Activated CD4-positive, alpha-beta memory T cell treated with anti-CD3 and anti-CD28 coated beads, Interleukin-2, amount 10 ng/mL, durations not matched to agents 7 days and 5 days (primary cell): ENCODE measurements at regions not wholly inside any gene's neighbourhood (a gene's known extent, or its start where the extent isn't known, plus 50 kb on each side); places are given as distances from the start of the nearest gene placed in this dataset.
"Not testable (repeated sequence)": the region's sequence is repeated elsewhere in the genome, so short reads cannot be mapped to it uniquely, and the experiment has no call there.

Experiments
- CTCF ChIA-PET: fragments of 350-600 bp; sonication (Branson Sonifier 250); formaldehyde crosslinking; loops from one replicate; lab custom pipeline; 2021; ENCODE audit warnings: antibody characterized with exemption, inconsistent platforms; lab: Charles Lee
- POLR2A ChIA-PET: fragments of 350-600 bp; sonication (Branson Sonifier 250); formaldehyde crosslinking; loops from one replicate; lab custom pipeline; 2021; ENCODE audit warnings: antibody characterized with exemption; lab: Charles Lee
- DNase-seq: peaks from one replicate; pipeline ENCODE4 v3.0.0-alpha.2; 2020
- H3K27ac Mint-ChIP-seq: one replicate; pipeline ENCODE4 v1.8.0; 2021; ENCODE audit warnings: mild to moderate bottlenecking, mixed read lengths
- H3K27me3 Mint-ChIP-seq: one replicate; pipeline ENCODE4 v1.8.0; 2021; ENCODE audit warnings: mixed read lengths
- H3K36me3 Mint-ChIP-seq: one replicate; pipeline ENCODE4 v1.8.0; 2021; ENCODE audit warnings: low read depth, mixed read lengths
- H3K4me1 Mint-ChIP-seq: one replicate; pipeline ENCODE4 v1.8.0; 2021; ENCODE audit warnings: mixed read lengths
- H3K4me3 Mint-ChIP-seq: one replicate; pipeline ENCODE4 v1.8.0; 2021; ENCODE audit warnings: mild to moderate bottlenecking, mixed read lengths
- H3K9me3 Mint-ChIP-seq: one replicate; pipeline ENCODE4 v1.8.0; 2021; ENCODE audit warnings: mixed read lengths

DNA sequence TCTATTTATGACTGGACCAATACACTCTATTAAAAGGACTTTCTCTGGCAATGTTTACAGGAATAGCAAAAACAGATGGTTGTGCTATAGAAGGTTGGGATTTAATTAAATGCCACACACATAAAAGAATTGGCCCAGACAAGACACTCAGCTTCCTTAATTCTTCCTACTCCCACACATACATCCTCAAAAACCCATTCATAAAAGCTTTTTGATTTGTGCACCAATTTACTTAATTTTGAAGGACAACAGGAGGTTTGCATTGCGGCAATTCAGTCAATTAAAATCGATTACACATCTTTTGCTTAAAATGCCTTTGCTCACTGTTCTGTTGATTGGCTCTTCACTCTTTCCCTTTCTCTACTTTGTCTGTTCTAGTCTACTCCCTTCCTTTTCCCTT is 317.1 kb downstream of the CBLL2 start:
- Mint-ChIP-seq H3K4me1 (no peaks in the 10 kb centered on the region), H3K9me3 (no peaks in the 10 kb centered on the region), H3K36me3 (no peaks in the 10 kb centered on the region), H3K27ac (no peak overlapping the region), H3K4me3 (no peak overlapping the region), H3K27me3 (no peaks in the 10 kb centered on the region)
- CTCF ChIA-PET = no interaction called here
- POLR2A ChIA-PET = no interaction called here
- DNase-seq = no peak

DNA sequence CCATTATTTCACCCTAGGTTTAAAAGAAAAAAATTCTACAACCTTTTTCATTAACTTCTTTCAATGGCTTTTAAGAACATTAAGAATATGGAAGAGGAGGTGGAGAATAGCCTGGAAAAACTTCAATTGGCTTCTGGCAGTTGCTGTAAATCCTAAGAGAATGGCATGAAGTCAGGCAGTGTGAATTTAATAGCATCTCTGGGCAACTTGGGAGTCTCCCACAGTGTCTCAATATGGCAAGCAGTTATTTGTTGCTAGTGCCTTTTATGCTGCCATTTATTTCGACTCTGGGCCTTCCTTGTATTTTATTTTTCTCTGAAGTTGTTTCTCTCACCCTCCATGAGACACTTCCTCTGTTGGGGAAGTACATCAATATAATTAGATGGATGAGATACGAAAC is 322.1 kb downstream of the CBLL2 start:
- no peaks in the 10 kb centered on the region for H3K4me1 Mint-ChIP-seq
- no peak overlapping the region for H3K27ac Mint-ChIP-seq
- no peaks in the 10 kb centered on the region for H3K36me3 Mint-ChIP-seq
- H3K4me3 Mint-ChIP-seq = no peak overlapping the region
- no peak for DNase-seq
- no peaks in the 10 kb centered on the region for H3K9me3 Mint-ChIP-seq
- CTCF ChIA-PET = no interaction called here
- H3K27me3 Mint-ChIP-seq = no peaks in the 10 kb centered on the region
- POLR2A ChIA-PET = no interaction called here

GRCh38 chrX:22603060-22603459 is 330.3 kb downstream of the CBLL2 start:
- H3K4me3 Mint-ChIP-seq = no peak overlapping the region
- DNase-seq = no peak
- POLR2A ChIA-PET = no interaction called here
- H3K9me3 Mint-ChIP-seq = no peaks in the 10 kb centered on the region
- no peaks in the 10 kb centered on the region for H3K27me3 Mint-ChIP-seq
- CTCF ChIA-PET = no interaction called here
- H3K27ac Mint-ChIP-seq = no peak overlapping the region
- no peaks in the 10 kb centered on the region for H3K4me1 Mint-ChIP-seq
- H3K36me3 Mint-ChIP-seq = no peaks in the 10 kb centered on the region

DNA sequence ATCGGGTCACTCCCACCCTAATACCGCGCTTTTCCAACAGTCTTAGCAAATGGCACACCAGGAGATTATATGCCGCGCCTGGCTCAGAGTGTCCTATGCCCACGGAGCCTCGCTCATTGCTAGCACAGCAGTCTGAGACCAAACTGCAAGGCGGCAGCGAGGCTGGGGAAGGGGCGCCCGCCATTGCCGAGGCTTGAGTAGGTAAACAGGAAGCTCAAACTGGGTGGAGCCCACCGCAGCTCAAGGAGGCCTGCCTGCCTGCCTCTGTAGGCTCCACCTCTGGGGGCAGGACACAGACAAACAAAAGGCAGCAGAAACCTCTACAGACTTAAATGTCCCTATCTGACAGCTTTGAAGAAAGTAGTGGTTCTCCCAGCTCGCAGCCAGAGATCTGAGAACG is 336.7 kb downstream of the CBLL2 start:
- H3K4me1 Mint-ChIP-seq, H3K27ac Mint-ChIP-seq, H3K27me3 Mint-ChIP-seq, H3K9me3 Mint-ChIP-seq, DNase-seq, POLR2A ChIA-PET, H3K36me3 Mint-ChIP-seq, H3K4me3 Mint-ChIP-seq, CTCF ChIA-PET: not testable (repeated sequence)

DNA sequence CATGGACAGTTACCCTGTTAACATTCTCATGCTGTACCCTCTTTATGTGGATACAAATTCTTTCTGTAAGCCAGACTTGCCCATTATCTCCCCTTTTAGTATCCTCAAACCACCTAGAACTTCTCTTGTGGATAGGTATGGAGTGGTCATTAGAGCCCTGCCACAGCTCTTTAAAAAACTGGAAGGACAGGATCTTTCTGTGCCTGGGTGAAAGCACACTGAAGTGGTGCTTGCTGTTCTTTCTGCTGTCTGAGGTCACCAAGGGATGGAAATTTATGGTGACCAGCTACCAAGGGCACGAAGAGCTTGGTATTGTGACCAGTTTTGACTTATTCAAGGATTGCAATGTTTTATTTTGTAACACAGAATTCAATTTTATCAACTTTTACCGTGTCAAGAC is 344.2 kb downstream of the CBLL2 start:
- Mint-ChIP-seq H3K4me1 (no peaks in the 10 kb centered on the region), H3K27ac (no peak overlapping the region), H3K9me3 (peaks cover 2% of the 10 kb centered on the region), H3K36me3 (no peaks in the 10 kb centered on the region), H3K4me3 (no peak overlapping the region), H3K27me3 (no peaks in the 10 kb centered on the region)
- ChIA-PET POLR2A (no interaction called here), CTCF (no interaction called here)
- no peak for DNase-seq

DNA sequence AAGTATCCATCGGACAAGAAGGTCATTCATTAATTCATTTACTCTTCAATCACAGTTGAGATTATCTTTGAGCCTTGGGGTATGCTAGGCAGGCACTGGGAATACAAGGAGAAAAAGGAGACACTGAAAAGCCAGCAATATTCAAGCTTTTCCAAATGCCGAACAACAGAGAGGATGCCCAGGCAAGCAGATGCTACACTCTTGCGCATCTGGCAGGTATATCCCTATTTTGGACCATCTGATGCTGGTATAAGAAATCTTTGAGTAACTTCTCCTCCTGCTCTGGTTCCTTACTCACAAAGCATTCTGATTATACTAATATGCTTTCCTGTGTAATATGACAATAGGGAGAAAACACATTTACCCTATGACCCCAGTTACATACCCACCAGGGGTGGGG is 354.9 kb downstream of the CBLL2 start:
- CTCF ChIA-PET = no interaction called here
- H3K36me3 Mint-ChIP-seq = no peaks in the 10 kb centered on the region
- no peak for DNase-seq
- H3K27ac Mint-ChIP-seq = no peak overlapping the region
- H3K4me3 Mint-ChIP-seq = no peak overlapping the region
- POLR2A ChIA-PET = no interaction called here
- no peaks in the 10 kb centered on the region for H3K4me1 Mint-ChIP-seq
- H3K9me3 Mint-ChIP-seq = no peaks in the 10 kb centered on the region
- H3K27me3 Mint-ChIP-seq = no peaks in the 10 kb centered on the region

DNA sequence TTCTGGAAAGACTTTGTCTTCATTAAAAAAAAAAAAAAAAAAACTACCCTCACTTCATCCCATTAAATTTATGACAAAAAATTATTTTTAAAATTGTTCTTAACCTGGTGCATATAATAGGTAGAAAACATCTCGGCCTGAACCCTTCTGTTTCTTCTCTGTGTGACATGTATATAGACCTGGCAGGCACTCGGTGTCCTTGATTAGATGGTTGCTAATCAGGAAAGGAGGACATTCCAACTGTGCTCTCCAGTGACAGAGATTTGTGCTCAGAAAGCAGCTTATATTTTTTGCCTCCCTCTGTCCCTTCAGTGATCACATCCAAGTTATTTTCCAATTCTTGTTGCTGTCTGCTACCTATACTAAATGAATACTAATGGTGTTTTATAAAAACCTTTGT is 355.6 kb downstream of the CBLL2 start:
- no peaks in the 10 kb centered on the region for H3K36me3 Mint-ChIP-seq
- H3K27ac Mint-ChIP-seq = no peak overlapping the region
- CTCF ChIA-PET = no interaction called here

DNA sequence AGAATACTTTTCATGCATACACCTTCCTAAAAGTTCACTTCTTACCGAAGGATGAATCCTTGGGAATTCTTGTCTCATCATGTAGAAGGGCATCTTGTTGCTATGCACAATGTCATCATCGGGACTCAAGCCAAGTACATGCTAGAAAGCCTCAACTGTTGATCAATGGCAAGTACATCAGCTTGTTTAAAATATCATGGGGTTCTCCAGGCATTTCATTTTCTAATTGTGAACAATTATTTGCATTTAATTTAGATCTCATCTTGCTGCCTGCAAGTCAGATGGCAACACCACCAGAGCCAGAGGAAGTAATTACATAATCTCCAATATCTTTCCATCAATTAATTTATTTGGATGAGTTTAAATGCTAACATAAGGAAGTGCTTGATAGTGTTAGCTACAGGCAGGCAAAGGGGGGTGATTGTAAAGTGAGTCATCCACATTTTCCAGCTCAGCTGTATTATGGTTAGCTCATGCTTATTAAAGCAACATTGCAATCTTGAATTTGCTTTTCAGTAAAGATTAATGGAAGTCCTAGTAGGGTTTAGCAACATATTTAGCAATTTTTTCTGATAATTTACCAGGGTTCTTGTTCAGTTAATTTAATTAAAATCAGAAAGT is 356.5 kb downstream of the CBLL2 start:
- no peak for DNase-seq
- H3K9me3 Mint-ChIP-seq = no peaks in the 10 kb centered on the region
- CTCF ChIA-PET = no interaction called here
- H3K4me3 Mint-ChIP-seq = no peak overlapping the region
- no peak overlapping the region for H3K27ac Mint-ChIP-seq
- H3K36me3 Mint-ChIP-seq = no peaks in the 10 kb centered on the region
- POLR2A ChIA-PET = no interaction called here
- H3K4me1 Mint-ChIP-seq = no peaks in the 10 kb centered on the region
- no peaks in the 10 kb centered on the region for H3K27me3 Mint-ChIP-seq

More for the DNA sequence above, 355.6 kb downstream of the CBLL2 start:
- H3K9me3 Mint-ChIP-seq = no peaks in the 10 kb centered on the region
- no peaks in the 10 kb centered on the region for H3K4me1 Mint-ChIP-seq
- no peaks in the 10 kb centered on the region for H3K27me3 Mint-ChIP-seq
- POLR2A ChIA-PET = no interaction called here
- no peak overlapping the region for H3K4me3 Mint-ChIP-seq
- no peak for DNase-seq

DNA sequence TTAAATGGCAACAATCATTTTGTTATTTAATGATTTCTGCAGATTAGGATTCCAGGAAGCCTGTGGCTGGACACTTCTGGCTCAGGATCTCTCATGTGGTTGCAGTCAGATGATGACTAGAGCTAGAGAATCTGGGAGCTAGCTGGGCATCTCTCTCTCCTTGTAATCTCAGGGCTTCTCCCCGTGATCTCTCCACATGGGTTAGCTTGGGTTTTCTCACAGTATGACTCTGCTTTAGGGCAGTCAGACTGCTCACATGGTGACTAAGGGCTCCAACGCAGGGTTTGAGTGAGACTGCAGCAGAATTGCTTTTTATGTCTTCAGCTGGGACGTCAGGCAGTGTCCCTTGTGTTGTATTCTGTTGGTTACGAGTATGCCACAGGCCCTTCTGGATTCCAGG is 361.4 kb downstream of the CBLL2 start:
- peaks cover 3% of the 10 kb centered on the region for H3K9me3 Mint-ChIP-seq
- no peak for DNase-seq
- H3K4me3 Mint-ChIP-seq = no peak overlapping the region
- no peaks in the 10 kb centered on the region for H3K36me3 Mint-ChIP-seq
- CTCF ChIA-PET = no interaction called here
- no peak overlapping the region for H3K27ac Mint-ChIP-seq
- H3K4me1 Mint-ChIP-seq = no peaks in the 10 kb centered on the region
- no peaks in the 10 kb centered on the region for H3K27me3 Mint-ChIP-seq
- POLR2A ChIA-PET = no interaction called here

DNA sequence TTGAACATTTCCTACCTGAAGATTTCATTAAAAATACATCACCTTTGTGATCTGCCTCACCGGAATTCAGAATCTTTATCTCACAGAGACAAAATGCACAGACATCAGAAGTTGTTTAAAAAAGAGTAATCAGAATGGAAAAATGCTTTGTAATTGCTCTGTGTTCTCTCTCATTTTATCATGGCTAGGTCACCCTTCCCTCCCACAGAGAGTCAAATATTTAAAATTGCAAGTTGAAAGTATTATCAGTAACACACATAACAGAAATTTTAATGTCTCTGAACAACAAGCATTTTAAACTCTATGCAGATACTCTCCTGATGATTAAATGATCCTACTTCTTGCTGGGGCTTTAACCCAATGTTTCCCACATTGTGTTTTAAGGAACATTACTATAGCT is 362.0 kb downstream of the CBLL2 start:
- Mint-ChIP-seq H3K9me3 (peaks cover 3% of the 10 kb centered on the region), H3K4me3 (no peak overlapping the region), H3K4me1 (no peaks in the 10 kb centered on the region), H3K36me3 (no peaks in the 10 kb centered on the region), H3K27ac (no peak overlapping the region), H3K27me3 (no peaks in the 10 kb centered on the region)
- DNase-seq = no peak
- ChIA-PET CTCF (no interaction called here), POLR2A (no interaction called here)

DNA sequence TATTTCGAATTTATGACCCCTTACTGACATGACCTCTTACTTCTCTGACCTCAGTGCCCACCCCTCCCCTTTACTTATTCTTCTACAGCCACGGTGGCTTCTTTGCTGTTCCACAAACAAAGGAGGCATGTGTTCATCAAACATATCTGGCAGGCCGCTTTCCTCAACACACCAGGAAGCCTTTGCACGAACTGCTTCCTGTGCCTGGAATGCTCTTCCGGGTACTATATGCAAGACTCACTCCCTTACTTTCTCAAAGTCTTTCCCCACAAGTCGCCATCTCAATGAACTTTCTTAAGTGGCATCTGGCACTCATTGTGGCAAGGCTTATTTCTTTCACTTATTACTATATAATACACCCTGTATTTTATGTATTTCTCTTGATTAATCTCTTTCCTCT is 351.5 kb upstream of the DDX53 start:
- Mint-ChIP-seq H3K27ac (no peak overlapping the region), H3K4me1 (no peaks in the 10 kb centered on the region)

GRCh38 chrX:22650691-22651090 is 349.1 kb upstream of the DDX53 start:
- no peaks in the 10 kb centered on the region for H3K36me3 Mint-ChIP-seq
- H3K27me3 Mint-ChIP-seq = no peaks in the 10 kb centered on the region
- H3K4me1 Mint-ChIP-seq = no peaks in the 10 kb centered on the region
- DNase-seq = no peak
- ChIA-PET POLR2A (no interaction called here), CTCF (no interaction called here)
- H3K9me3 Mint-ChIP-seq = no peaks in the 10 kb centered on the region
- H3K4me3 Mint-ChIP-seq = no peak overlapping the region
- H3K27ac Mint-ChIP-seq = no peak overlapping the region

More for the DNA sequence above, 351.5 kb upstream of the DDX53 start:
- ChIA-PET CTCF (no interaction called here), POLR2A (no interaction called here)
- Mint-ChIP-seq H3K27me3 (no peaks in the 10 kb centered on the region), H3K9me3 (no peaks in the 10 kb centered on the region), H3K36me3 (no peaks in the 10 kb centered on the region), H3K4me3 (no peak overlapping the region)
- DNase-seq = no peak

- no peak overlapping the region for H3K4me3 Mint-ChIP-seq
- no peak for DNase-seq
- no peaks in the 10 kb centered on the region for H3K27me3 Mint-ChIP-seq
- no peaks in the 10 kb centered on the region for H3K36me3 Mint-ChIP-seq
- H3K9me3 Mint-ChIP-seq = no peaks in the 10 kb centered on the region
- CTCF ChIA-PET = no interaction called here
- no peak overlapping the region for H3K27ac Mint-ChIP-seq
- POLR2A ChIA-PET = no interaction called here
- H3K4me1 Mint-ChIP-seq = no peaks in the 10 kb centered on the region
Observed at GRCh38 chrX:22652596-22652995, 347.2 kb upstream of the DDX53 start.

- Mint-ChIP-seq H3K36me3 (no peaks in the 10 kb centered on the region), H3K27ac (no peak overlapping the region), H3K27me3 (no peaks in the 10 kb centered on the region), H3K9me3 (no peaks in the 10 kb centered on the region), H3K4me3 (no peak overlapping the region), H3K4me1 (no peaks in the 10 kb centered on the region)
- POLR2A ChIA-PET = no interaction called here
- no peak for DNase-seq
- CTCF ChIA-PET = no interaction called here
Observed at GRCh38 chrX:22660756-22661155, 339.0 kb upstream of the DDX53 start.
